Limb (tissue), 2 donors: ENCODE measurements at regions not wholly inside any gene's neighbourhood (a gene's known extent, or its start where the extent isn't known, plus 50 kb on each side); places are given as distances from the start of the nearest gene placed in this dataset.
"Not testable (repeated sequence)": the region's sequence is repeated elsewhere in the genome, so short reads cannot be mapped to it uniquely, and the experiment has no call there.

Experiments
- DNase-seq, 2 donors: peaks; one replicate each; pipeline ENCODE4 v3.0.0-alpha.2; 2016; ENCODE audit errors: extremely low spot score in 2 of 2

DNA sequence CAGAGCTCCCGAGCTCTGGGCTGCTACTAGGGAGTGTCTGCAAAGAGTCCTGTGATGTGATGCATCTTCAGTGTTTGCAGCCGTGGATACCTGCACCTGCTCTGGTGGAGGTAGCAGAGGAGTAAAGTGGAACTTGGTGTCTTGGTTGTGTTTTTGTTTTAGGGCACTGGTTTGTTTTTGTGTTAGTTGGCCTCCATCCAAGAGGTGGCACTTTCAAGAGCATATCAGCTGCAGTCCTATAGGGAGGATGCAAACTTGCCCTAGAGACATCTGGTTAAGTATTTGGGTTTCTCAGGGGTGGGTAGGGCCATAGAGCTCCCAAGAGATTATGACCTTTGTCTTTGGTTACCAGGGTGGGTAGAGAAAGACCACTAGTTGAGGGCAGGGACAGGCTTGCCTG is 1249.0 kb upstream of the FAM98A start:
- no peak for DNase-seq

DNA sequence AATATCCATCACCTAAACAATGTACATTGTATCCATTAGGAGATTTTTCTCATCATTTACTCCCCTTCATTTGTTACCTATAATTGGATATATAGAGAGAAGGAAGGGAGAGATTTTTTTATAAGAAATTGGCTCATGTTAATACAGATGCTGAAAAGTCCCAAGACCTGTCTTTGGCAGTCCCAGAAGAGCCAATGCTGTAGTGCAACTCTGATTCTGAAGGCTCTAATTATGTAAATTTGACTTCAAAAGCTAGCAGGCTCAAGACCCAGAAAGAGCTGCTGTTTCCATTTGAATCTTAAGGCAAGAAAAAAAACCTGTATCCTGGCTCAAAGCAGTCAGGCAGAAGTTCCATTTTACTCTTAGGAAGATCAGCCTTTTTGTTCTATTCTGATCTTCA is 1245.5 kb upstream of the FAM98A start:
- DNase-seq, result no peak

DNA sequence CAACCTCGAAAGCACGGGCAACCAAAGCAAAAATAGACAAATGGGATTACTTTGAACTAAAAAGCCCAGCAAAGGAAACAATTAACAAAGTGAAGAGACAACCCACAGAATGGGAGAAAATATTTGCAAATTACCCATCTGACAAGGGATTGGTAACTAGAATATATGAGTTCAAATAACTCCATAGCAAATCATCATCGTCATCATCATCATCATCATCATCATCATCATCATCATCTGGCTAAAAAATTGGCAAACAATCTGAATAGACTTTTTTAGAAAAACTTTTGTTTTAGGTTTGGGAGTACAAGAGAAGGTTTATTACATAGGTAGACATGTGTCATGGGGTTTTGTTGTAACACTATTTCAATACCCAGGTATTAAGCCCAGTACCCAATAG is 1239.3 kb upstream of the FAM98A start:
- no peak for DNase-seq

DNA sequence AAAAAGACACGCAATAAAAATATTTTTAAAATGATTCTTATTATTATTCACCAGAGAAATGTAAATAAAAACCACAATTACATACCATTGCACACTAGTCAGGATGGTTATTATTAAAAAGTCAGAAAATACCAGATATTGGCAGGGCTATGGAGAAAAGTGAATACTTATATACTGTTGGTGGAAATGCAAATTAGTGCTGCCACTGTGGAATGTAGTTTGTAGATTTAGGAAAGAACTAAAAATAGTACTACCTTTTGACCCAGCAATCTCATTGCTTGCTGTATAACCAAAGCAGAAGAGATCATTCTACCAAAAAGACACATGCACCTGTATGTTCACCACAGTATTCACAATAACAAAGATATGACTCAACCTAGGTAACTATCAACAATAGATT is 1237.3 kb upstream of the FAM98A start:
- no peak for DNase-seq

DNA sequence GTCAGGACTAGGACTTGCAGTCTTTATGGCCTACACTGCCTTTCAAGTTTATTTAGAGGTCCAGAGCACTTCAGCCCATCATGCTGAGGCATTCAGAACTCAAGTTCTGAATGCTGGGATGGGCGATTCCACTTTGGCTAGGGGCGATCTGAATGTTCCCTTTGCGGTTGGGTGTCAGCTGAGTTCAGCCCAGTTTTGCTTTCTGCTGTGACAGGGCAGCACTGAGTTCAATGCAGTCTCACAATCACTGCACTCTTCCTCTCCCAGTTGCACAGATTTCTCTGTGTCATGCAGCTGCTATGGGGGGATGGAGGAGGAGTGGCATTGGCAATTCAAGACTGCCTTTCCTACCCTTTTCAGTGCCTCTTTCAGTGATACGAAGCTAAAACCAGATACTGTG is 1232.0 kb upstream of the FAM98A start:
- DNase-seq, result no peak

DNA sequence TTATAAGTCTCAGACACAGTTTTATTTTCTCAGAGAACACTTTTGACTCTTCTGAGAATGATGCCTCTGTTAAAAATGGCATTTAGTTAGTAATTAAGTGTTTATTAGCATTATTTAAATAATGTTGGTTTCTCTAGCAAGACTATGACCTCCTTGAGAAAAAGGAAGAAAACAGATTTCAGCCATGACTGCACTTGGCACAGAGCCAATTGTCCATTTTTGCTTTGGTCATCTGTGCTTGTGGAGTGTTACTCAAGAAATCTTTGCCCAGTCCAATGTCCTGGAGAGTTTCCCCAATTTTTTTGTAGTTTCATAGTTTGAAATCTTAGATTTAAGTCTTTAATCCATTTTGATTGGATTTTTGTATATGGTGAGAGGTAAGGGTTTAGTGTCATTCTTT is 1229.4 kb upstream of the FAM98A start:
- DNase-seq, result no peak

DNA sequence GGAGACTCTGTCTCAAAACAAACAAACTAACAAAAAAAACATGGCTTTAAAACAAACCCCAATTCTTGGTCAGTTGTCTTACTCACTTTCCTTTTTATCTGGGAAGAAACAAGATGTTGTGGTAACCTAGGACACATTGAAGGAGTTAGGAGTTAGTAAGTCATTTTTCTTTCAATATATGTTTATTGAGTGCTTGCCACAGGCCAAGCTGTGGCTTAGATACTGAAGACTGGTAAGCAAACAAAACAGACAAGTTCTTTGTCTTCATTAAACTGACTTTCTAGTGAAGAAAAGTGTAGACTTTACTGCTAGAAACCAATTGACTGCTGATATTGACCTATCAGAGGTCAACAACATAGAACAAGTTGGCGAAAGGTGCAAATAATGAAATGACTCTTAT is 1228.3 kb upstream of the FAM98A start:
- no peak for DNase-seq

DNA sequence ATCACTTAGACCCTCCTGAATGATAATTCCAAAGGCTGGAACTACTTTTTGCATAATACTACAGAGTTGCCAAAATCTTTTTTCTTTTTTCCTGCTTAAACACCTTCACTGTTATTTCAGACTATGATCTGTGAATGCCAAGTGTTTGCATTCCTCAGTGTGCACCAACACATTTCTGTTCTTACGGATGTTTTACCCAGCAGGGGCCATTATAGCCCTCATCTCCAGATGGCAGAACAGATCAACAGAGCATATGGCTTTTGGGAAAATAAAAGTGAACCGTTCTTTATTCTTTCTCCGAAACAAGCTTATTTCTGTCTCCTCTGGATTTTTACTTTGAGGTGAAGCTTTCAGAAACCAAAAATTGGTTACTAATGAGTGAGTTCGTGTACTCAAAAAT is 1226.6 kb upstream of the FAM98A start:
- no peak for DNase-seq

DNA sequence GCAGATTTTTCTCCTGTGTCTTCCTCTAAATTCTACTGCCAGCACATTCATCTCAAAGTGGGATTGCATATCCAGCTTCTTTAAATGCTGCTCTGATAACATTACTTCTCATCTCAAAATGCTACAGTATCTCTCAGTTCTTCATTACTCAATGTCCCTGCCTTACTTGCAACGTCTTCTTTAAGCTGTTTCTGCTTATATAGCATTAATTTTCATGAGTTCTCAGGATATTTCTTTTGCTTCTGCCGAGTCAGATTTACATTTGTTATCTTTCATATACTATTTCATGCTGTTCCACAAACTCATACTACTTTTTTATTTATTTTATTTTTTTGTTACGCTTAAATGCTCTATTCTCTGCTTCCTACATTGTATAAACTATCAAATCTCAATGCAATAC is 1223.5 kb upstream of the FAM98A start:
- no peak for DNase-seq

DNA sequence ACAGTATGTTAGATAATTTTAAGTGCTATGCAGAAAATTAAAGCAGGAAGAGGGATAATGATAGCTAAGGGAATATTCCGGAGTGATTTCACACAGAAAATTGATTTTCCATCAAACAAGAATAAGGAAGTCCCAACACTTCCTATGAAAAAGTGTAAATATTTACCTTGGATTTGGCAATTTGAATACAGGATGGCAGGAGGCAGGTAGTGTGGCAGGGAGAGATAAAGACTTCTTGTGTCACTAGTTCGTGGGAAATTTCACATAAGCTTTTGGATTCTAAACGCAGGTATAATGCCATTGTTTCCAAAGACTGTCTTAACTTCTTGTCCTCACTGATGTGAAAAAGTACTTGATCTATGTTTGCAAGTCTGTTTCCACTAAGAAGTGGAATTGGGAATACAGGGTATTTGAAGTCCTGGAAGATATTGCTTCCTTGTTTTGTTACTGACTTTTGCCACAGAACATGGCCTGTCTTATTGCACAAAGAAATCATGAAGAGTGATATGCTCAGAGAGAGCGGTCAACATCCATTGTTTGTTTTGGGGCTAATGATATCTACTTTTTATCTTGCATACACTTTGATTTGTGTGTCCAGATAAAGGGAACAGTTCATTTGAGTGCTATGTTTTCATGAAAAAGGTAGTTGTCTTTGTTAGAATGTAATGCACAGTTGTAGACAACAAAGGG is 1216.1 kb upstream of the FAM98A start:
- DNase-seq, result no peak

DNA sequence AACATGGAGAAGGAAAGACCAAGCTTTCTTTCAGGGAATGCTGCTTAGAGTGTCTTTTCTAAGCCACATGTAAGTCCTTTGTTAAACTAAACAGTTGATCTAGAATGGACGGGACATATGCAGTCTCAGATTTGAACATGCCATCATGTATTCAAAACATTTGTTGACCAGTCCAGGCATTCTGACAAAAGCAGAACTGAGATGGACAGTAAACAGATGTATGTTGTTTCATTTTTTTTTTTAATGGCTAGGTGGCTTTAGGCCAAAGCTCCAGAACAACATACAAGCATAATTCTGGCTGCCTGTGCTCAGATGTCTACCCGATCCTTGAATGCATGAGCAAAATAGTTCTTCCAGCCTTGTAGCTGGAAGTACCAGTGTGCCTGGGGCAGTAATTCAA is 1211.4 kb upstream of the FAM98A start:
- DNase-seq, result no peak

DNA sequence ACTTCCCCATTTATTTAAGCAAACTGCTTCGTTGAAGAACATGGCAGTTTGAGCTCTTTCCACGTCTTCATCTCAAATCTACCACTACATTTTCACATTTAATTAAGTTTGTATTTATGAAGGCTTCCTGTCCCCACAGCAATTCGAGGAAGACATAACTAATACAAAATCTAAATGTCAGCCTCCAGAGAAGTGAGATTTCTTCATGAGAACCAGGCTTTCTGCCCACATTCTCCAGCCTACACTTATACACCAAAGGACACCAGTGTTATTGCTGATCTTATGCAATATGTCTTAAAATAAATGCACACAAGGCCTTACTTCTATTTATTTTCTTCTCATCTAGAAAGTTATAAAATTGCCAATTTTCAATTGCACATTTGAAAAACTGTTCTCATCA is 1209.3 kb upstream of the FAM98A start:
- no peak for DNase-seq

DNA sequence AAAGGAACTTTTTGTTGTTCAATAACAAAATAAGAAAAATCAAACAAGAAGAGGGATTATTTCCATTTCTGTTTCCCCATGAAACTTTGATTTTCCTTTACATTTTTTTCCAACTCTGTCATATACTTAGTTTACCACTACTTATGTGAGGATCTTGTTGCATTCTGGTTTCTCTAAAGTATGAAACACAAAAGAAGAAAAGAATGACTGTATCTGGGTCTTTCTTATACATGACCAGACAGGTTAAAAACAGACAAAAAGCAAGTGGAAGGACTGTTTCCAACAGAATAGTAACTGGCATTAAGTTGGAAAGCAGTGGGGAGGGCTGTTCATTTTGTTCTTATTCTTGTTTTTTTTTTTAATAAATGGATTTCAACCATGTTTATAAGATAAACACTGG is 1207.8 kb upstream of the FAM98A start:
- no peak for DNase-seq

DNA sequence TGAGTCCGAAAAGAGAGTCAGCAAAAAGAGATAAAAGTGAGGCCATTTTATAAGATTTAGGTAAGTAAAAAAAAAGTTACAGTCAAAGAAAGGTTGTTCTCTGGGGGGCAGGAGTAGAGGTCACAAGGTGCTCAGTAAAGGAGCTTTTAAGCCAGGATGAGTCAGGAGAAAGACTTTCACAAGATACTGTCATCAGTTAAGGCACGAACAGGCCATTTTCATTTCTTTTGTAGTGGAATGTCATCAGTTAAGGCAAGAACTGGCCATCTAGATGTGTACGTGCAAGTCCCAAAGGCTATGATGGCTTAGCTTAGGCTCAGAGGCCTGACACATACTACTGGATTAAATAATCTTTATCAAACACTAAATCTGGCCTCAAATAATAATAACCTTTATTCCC is 1207.3 kb upstream of the FAM98A start:
- no peak for DNase-seq

DNA sequence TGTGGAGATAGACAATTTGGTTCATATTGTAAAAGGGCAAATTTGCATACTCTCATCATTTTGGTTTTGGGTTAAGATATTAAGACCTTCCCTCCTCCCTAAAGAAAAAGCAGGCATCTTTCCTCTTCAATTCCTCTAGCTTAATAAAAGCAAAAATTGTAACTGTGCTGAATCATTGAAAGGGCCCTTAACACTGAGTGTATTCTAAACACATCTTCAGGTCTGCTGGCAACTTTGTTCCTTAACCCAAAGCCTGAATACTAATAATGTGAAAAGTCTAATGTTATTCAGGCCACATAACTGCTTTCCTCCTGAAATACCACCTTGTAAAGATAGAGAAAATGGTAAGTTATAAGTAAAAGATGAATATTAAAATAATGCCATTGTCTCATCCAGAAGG is 1200.5 kb upstream of the FAM98A start:
- no peak for DNase-seq

DNA sequence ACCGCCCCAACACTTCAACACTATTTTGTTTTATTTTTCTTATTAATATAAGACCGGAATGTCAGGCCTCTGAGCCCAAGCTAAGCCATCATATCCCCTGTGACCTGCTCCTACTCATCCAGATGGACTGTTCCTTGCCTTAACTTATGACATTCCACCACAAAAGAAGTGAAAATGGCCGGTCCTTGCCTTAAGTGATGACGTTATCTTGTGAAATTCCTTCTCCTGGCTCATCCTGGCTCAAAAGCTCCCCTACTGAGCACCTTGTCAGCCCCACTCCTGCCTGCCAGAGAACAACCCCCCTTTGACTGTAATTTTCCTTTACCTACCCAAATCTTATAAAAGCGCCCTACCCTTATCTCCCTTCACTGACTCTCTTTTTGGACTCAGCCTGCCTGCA is 1196.5 kb upstream of the FAM98A start:
- DNase-seq, result not testable (repeated sequence)

DNA sequence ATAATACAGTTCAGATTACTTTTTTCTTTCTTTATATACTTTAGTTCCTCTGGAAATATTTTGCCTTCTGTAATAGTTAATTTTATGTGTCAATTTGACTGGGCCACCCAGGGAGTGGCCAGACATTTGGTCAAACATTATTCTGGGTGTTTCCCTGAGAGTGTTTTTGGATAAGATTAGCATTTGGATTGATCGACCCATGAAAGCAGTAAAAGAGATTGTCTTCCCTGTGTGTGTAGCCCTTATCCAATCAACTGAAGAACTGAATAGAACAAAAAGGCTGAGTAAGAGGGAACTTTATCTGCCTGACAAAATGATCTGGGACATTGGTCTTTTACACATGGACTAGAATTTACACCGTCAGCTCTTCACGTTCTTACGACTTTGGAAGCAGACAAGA is 1190.1 kb upstream of the FAM98A start:
- no peak for DNase-seq

DNA sequence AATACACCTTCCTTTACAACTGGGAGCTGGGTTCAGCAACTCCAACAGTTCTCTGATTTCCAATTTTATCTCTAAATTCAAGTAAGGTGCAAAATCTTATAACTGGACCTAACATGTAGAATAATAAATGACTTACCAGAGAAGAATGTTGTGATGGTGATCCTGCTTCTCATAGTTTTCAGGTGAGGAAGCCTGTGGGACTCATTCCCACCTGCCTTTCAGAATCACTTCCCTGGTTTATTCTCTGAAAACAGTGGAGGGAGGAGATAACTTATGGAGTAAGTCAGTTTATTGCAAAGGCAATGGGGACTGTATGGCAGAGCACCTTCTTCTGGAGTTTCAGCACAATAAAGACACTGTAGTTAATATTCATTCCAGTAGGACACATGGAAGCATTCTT is 1188.2 kb upstream of the FAM98A start:
- no peak for DNase-seq

DNA sequence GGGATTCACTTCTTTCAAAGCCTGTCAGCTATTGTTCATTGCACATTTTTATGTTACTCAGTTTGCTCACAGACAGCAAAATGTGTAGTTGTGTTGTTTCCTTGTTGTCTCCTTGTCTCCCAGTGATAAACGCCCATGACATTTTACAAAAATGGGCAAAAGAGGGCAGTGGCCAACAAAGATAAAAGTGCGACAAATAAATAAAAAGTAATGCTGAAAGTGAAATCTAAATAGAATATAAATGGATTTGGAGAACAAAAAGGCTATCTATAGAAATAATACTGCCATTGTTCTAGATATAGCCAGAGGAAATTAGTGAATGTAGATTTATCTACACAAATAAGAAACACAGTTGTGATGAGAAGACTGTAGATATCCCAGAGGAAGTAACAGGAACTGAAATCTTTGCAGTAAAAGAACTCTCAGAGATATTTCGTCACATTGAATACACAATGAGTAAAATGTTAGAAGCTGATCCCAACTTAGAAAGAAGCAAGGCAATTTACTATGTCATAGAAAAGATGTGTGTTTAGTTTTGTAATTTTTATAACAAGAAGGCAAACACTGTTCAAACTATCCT is 1186.2 kb upstream of the FAM98A start:
- no peak for DNase-seq

DNA sequence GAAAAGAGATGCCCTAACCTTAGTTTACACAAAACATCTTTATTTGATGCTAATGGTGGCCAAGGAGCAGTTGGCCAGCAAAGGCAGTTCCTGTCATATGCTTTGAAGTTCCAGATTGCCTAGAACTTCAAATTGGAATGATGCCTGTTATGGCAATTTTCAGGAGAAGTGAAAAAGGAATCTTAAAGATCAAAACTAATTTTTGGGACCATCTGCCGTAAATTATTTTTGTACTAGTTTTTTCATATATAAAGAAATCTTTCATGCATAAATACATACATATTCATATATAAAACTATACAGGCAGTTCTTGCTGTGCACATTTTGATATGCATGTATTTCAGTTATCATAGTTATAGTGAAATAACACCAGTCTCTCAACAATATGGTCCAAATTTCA is 1185.6 kb upstream of the FAM98A start:
- no peak for DNase-seq

DNA sequence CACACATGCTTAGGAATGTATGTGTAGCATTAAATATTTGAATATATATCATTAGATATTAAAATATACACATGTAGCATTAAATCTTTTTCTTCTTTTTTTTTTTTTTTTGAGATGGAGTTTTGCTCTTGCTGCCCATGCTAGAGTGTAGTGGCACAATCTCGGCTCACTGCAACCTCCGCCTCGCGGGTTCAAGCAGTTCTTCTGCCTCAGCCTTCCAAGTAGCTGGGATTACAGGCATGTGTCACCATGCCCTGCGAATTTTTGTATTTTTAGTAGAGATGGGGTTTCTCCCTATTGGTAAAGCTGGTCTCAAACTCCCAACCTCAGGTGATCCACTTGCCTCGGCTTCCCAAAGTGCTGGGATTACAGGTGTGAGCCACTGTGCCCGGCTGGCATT is 1151.6 kb upstream of the FAM98A start:
- DNase-seq, result not testable (repeated sequence)

DNA sequence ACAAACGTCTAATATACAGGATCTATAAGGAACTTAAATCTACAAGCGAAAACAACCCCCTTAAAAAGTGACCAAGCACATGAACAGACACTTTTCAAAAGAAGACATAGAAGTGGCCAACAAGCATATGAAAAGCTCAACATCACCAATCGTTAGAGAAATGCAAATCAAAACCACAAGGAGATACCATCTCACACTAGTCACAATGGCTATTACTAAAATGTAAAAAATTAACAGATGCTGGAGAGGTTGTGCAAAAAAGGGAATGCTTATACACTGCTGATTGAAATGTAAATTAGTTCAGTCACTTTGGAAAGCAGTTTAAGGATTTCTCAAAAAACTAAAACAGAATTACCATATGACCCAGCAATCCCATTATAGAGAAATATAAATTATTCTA is 1148.5 kb upstream of the FAM98A start:
- DNase-seq, result no peak

DNA sequence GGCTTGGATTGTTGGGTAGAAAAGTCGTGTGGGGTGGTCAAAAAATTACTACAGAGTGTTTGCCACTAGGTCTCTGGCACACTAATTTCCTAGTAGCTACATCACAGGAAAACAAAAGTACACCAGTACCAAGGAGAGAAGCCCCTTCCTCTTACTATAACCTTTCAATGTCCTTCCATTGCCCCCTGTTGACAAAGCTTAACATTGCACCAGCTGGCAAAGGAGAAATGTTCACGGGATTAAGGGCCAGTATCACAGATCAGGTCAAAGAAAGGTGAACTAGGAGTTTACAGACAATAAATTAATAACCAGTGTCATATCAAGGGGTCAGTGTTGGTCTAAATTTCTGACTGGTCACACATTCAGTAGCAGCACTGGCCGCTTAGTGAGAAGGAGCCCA is 1139.6 kb upstream of the FAM98A start:
- no peak for DNase-seq

DNA sequence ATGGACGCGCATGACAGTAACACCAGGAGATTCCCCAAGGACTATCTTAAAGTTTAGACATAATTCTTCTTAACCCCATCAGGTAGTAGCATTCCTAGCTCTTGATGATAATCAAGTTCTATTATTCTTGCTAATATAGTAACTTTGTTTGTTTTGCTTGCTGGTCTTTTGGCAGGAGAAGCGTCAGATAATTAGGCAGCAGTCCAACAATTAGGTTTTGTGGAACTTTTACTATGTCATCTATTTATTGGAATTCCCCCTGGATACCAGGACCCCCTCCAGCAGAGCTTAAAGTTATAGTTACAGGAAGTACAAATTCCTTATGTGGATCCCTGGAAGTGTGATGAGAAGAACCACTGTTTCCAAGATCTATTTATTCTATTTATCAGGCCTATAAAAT is 1138.0 kb upstream of the FAM98A start:
- DNase-seq, result no peak
